HG03095 (cell line): ENCODE measurements at regions not wholly inside any gene's neighbourhood (a gene's known extent, or its start where the extent isn't known, plus 50 kb on each side); places are given as distances from the start of the nearest gene placed in this dataset.
"Not testable (repeated sequence)": the region's sequence is repeated elsewhere in the genome, so short reads cannot be mapped to it uniquely, and the experiment has no call there.

ENCODE experiments used
- ATAC-seq: cut with Tn5 transposase; IDR thresholded peaks from one replicate; pipeline ENCODE4 v1.9.1; 2021; ENCODE audit warnings: moderate library complexity; ENCODE audit not compliant: unreplicated experiment

DNA sequence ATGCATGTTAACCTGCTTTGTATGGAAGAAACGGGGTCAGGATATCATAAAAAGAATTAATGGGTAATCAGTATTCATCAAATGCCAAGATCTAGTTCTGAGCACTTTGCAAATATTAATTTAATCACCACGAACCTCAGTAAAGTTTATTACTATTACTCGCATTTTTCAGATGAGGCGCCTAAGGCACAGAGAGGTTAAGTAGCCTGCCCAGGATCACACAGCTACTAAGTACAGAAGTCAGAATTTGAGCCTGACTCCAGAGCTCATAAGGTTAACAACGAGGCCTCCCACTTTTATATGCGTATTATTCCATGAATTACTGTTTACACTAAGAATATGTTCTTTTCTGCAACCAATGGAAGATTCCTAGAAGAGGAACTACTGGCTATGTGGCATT is 109.6 kb upstream of the KLF13 start:
- ATAC-seq, result no peak

GRCh38 chr15:31217566-31218270 is 108.9 kb upstream of the KLF13 start:
- ATAC-seq, result no peak

GRCh38 chr15:31219221-31219620 is 107.4 kb upstream of the KLF13 start:
- no peak for ATAC-seq

DNA sequence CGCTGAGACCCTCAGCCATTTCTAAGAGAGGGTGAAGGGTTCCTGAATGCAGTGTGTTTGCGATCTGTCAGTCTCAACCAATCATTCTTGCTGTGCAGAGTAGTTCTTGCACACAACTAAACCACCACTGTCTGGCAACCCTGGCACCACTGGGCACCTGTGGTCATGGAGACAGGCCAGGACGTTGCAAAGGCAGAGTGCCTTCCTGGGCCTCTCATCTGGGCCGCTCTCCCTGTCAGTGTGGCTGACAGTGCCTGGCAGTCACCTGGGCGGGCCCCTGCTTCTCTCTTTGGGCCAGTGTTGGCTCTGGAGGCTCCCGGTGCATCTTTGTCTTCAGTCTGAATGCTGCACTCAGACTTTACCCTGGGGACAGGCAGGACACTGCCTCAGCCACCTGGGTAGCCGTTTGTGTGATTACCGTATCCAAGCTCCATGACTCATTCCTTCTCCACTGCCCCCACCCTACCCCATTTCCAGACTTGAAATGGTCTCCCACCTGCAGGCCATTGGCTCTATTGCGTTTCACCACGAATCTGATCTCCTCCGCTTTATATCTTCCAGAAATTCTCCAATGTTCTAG is 104.6 kb upstream of the KLF13 start:
- no peak for ATAC-seq

GRCh38 chr15:31222773-31223341 is 103.8 kb upstream of the KLF13 start:
- ATAC-seq, result no peak

DNA sequence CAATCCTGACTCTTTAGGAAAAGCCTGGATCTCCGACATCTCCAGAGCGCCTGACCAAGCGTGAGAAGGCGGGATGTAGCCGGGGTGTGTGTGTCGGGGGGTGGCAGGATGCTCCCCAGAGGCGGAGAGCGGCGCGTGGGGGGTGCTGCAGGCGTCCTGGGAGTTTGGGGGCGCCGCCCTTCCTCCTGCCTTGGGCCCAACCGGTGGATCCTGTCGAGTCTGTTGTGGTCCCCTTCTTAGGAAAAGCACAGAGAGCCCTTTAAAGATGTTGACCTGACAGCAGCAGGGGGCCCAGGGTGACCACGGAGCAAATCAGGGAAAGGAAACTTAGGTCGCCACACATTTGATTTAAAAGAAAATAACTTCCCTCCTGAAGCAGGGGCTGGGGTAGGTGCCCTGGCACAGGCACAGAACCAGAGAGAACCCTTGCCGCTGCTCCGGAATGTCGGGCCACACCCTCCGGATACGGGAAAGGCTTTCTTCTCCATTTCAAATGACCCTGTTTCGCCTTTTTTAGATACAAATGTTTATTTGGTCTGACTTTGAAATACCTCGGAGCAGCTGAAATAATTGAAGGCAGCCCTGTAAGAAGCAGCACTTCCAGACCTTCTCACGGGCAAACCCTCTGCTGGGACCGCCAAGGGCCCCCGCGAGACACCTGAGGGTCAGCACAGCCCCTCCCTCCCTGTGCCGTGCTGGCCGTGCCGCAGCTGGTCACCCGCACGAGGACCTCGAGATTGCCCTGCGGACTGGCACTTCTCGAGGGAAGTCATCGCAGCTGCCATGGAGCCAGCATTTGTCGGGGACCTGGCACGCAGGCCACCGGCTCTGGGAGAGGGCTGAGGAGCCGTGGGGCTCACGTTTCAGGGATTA is 102.9 kb upstream of the KLF13 start:
- no peak for ATAC-seq

GRCh38 chr15:31224661-31225060 is 102.0 kb upstream of the KLF13 start:
- ATAC-seq, result not testable (repeated sequence)

GRCh38 chr15:31225356-31225955 is 101.2 kb upstream of the KLF13 start:
- ATAC-seq, result no peak

DNA sequence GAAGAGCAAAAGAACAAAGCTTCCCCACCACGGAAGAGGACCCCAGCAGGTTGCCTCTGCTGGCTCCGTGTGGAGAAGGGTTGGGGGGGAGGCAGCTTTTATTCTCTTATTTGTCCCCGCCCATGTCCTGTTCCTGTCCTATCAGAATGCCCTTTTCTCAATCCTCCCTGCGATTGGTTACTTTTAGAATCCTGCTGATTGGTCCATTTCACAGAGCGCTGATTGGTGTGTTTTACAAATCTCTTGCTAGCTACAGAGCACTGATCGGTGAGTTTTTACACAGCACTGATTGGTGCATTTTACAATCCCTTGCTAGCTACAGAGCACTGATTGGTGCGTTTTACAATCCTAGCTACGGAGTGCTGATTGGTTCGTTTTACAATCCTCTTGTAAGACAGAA is 100.6 kb upstream of the KLF13 start:
- no peak for ATAC-seq

- ATAC-seq, result no peak
Observed at GRCh38 chr15:31227235-31227634, 99.4 kb upstream of the KLF13 start.

GRCh38 chr15:31228011-31228484 is 98.6 kb upstream of the KLF13 start:
- no peak for ATAC-seq

- peak; percentile 64 for ATAC-seq
Observed at GRCh38 chr15:31228980-31229826, 97.4 kb upstream of the KLF13 start.

- ATAC-seq, result peak; percentile 80
Observed at GRCh38 chr15:31230630-31231485, 95.8 kb upstream of the KLF13 start.

DNA sequence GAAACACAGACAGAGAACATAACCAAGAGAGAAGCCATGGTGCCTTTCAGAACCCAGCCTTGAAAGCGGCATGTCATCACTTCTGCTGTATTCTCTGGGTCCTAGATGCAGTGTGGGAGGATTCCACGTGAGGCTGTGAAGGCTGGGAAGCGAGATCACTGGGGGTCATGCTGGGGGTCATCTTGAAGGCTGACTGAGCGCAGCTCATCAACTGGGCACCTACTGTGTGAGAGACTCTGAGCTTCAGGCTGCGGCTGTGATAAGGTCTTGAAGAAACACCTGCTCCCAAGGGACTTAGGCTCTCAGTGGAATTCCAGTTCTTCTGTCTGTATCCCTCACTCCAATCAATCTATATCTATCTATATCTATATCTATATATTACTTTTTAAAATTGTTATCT is 91.8 kb upstream of the KLF13 start:
- no peak for ATAC-seq

DNA sequence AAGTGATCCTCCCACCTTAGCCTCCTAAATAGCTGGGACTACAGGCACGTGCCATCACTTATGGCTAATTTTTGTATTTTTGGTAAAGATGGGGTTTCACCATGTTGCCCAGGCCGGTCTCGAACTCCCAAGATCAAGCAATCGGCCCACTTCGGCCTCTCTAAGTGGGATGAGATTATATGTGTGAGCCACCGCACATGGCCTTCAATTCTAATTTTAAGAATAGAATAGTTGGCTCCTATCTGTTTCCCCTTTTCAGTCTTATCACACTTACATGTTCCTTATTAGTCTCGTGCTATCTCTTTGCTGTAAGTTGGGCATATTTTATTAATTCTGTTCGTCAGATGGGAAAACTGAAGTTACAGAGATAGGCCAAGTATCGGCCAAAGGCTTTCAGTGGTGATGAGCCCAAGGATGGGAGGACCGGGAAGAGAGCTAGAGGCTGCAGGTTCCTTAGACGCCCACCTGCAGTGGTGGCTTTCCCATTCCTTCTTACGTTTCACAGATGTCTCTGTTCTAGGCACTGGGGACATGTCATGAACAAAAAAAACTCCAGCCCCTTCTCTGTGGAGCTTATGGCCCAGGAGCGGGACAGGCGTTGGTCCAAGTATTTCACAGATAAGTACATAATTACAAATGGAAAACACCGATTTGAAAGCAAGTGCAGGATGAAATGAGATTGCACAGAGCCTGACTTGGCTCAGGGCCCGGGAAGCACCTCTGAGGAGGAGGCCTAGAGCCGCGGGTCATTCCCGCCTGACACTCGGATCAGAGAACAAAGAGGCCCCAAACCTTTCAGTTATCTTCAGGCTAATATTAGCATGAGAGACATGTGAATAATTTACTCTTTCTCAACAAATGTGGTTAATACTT is 91.1 kb upstream of the KLF13 start:
- ATAC-seq, result peak; percentile 51

DNA sequence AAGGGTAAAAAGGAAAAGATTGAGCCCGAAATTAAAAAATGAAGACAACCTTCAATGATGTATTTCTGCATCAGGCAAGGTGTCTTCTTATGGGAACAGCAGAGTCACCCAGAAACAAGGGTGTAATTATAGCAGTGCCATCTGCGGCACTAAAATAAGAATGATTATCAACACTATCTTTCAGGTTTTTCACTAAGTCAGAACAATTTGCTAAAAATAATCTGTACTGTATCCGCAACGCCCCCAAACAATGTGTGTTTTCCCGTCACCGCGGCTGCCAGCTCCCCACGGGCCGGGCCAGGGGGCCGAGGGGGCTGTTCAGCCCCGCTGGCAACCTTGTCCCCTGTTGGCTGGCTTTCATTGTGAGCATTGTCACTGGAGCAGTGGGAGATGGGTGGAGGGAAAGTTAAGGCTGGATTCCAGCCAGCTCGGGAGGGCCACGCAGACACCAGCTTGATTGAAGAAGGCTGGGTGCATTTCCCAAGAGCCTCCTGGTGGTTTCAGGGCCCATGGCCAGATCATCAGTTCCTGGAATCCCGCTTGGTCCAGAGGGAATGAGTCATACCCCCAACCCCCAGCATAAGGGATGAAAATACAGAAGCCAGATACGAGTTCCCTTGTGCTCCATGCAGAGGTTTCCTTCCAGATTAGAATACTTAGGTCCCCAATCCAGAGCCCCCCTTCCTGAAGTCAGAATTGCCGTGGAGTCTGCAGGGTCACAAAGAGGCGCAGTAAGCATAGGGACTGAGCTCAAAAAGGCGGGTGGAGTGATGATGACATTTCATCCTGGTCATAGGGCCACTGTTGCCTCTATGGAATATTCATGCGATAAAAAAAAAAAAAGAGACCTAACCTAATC is 90.2 kb upstream of the KLF13 start:
- ATAC-seq, result peak; percentile 25

DNA sequence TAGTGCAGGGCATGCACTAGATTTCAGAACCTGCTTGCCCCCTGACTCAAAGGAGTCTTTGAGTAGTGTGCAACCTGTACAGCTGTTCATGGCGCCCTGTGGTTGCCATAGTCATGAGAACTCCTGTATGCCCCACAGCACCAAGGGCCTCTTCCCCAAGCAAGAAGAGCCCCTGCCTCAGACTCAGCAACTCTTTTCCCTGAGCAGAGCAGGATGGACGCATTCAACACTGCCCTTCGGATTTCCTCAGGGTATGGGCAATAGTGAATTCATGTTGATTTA is 89.7 kb upstream of the KLF13 start:
- no peak for ATAC-seq

DNA sequence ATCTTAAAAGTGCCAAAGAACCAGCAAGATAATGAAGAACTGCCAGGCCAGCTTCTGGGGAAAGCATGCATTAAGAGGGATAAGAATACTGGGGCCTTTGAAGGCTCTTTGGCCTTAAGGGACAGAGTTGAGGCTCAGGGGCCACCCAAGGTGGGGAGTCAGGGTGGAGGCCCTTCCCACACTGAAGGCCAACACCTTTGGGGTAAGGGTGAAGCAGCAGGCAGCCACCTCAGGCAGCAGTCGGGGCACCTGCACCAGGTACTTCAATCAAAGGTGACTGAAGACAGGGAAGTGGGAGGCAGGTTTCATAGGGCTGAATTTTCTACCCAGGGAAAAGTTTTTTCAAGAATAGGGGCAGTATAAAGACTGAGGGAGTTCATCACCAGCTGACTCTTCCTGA is 87.7 kb upstream of the KLF13 start:
- ATAC-seq, result no peak
